ENCODE measurements at regions not wholly inside any gene's neighbourhood (a gene's known extent, or its start where the extent isn't known, plus 50 kb on each side); places are given as distances from the start of the nearest gene placed in this dataset.
A peak's percentile ranks its signal among the peaks of the same experiment; 100 is the strongest.

DNA sequence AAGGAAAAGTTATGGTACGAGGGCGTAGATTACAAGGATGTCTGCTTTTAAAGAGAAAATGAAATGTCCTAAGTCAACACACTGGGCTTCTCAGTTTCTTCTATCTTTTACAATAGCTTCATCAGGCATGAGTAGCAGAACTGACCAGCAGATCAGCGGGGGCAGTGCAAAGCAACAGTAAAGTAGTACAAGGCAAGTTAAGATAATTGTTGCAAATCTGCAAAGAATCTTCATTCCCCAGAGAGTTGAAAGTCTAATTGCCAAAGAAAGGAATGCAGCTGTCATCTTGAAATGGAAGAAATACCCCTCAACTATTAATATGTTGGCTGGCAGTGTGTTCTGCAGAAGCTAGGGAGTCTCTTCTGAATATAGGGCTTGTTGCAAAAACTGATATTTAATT, 60.2 kb upstream of the SLC39A10 start:
- no peak overlapping the region for H3K4me3 ChIP-seq (ENCODE audit: low read depth, low read length)
- TF ChIP-seq, protein P1, sequence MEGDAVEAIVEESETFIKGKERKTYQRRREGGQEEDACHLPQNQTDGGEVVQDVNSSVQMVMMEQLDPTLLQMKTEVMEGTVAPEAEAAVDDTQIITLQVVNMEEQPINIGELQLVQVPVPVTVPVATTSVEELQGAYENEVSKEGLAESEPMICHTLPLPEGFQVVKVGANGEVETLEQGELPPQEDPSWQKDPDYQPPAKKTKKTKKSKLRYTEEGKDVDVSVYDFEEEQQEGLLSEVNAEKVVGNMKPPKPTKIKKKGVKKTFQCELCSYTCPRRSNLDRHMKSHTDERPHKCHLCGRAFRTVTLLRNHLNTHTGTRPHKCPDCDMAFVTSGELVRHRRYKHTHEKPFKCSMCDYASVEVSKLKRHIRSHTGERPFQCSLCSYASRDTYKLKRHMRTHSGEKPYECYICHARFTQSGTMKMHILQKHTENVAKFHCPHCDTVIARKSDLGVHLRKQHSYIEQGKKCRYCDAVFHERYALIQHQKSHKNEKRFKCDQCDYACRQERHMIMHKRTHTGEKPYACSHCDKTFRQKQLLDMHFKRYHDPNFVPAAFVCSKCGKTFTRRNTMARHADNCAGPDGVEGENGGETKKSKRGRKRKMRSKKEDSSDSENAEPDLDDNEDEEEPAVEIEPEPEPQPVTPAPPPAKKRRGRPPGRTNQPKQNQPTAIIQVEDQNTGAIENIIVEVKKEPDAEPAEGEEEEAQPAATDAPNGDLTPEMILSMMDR (IDR thresholded peaks at IDR 0.05; ENCODE audit: insufficient read depth, low read length): no peak
- no peak for DNase-seq (ENCODE audit: low read depth)

DNA sequence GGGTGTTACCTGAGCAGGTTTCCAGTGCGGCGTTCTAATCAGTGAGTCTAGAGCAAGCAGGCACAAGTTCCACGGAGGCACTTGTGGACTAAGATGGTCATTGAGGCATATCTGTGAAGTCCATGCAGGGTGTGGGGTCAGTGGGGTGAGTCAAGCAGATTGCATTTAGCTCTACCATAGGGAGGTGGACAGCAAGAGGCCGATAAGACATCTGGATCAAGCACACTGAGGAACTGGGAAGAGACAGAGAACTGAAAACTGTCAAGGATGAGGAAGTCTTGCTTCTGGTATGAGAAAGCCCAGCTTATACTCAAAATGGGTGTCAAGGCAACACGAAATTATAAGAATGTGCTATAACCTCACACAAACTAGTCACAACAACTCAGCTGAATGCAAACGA, 61.2 kb upstream of the SLC39A10 start:
- no peak for DNase-seq (ENCODE audit: low read depth)
- TF ChIP-seq, protein P1 (IDR thresholded peaks at IDR 0.05; ENCODE audit: insufficient read depth, low read length): no peak
- H3K4me3 ChIP-seq (ENCODE audit: low read depth, low read length): no peak overlapping the region

DNA sequence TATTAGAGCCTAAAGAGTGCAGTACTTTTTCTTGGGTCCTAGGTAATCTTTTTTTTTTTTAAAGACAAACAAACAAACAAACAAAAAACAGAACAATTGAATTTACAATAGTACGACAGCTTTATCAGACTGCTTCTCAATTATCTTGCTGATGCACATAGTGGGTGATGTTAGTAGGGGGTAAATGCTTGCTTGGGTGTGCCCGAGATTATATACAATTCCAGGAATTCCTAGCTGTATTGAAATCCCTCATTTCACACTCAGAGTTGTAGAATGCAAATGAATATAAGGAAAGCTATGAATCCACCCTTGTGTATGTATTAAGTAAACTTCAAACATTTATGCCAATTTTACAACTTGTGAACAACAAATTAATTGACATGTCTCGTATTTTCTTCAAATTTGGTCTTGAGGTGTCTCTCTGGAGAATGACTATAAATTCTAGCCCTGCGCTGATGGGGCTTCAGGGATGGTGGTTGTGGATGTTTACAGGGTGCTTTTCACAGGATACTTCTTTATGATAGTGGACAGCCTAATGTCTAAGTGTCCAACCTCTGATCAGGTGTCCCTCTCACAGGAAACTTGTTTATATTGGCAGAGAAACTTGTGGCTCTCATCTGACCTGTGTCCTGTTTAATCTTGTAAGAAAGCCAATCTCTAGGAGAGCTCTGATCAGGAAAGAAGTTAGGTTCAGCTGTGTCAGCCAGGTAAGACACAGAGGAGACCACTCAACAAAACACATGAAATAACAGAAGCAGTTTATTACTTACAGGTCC, 61.9 kb upstream of the SLC39A10 start:
- DNase-seq (ENCODE audit: low read depth): no peak
- TF ChIP-seq, protein P1 (IDR thresholded peaks at IDR 0.05; ENCODE audit: insufficient read depth, low read length): no peak
- H3K4me3 ChIP-seq (ENCODE audit: low read depth, low read length): no peak overlapping the region

DNA sequence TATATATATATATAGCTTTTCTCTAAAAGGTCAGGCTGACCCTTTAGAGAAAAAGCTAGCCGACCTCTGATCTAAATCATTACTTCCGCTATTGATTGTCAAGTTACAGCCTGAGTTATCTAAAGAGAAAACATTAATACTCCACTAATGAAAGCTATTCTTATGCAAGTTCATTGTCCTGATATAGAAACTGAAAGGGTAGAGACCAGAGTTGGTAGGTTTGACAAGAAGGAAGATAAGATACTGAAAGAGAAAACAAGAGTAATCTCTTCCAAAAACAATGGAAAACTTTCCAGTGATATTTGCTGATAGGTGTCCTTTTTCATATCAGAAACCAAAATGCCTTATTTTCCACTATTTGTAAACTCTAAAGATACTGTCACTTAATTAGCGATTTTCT, 62.8 kb upstream of the SLC39A10 start:
- peak; percentile 27 for DNase-seq (ENCODE audit: low read depth)
- TF ChIP-seq, protein P1 (IDR thresholded peaks at IDR 0.05; ENCODE audit: insufficient read depth, low read length): no peak
- no peak overlapping the region for H3K4me3 ChIP-seq (ENCODE audit: low read depth, low read length)

DNA sequence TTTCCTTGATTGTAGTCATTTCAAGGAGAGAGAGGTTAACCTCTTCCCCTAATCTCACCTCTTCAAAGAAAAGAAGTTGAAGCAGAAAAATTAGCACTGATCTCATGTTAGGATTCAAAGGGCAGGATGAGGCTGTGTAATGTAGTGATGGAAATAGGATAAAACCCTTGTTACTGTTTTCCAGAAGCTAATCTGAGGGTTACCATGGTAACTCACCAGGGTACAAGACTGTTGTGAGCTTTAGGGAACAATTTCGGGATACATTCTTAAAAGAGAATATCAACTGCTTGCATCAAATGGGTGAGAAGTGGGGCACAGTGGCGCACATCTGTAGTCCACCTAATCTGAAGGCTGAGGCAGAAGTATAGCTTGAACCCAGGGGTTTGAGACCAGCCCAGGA, 64.9 kb upstream of the SLC39A10 start:
- H3K4me3 ChIP-seq (ENCODE audit: low read depth, low read length): no peak overlapping the region
- TF ChIP-seq, protein P1 (IDR thresholded peaks at IDR 0.05; ENCODE audit: insufficient read depth, low read length): no peak
- no peak for DNase-seq (ENCODE audit: low read depth)

DNA sequence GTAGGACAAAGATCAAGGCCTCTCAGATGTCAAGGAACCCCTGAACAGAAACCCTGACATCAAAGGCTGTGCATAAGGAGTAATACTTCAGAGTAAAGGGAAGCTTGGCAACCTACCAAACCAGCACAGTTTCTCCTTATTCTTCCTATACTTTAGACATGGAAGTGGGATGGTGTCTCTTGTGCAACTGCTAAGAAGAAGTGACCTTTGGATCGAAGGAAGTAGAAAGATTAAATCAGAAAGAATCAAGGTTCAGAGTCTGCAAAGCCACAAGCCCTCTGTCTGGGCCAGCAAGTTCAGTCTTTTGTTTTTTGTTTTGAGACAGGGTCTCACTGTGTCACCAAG, 66.2 kb upstream of the SLC39A10 start:
- peak; percentile 36 for DNase-seq (ENCODE audit: low read depth)

More for the DNA sequence above, 66.2 kb upstream of the SLC39A10 start:
- H3K4me3 ChIP-seq (ENCODE audit: low read depth, low read length): no peak overlapping the region
- TF ChIP-seq, protein P1 (IDR thresholded peaks at IDR 0.05; ENCODE audit: insufficient read depth, low read length): no peak

All from fibroblast of the aortic adventitia (primary cell).